ENCODE measurements at regions not wholly inside any gene's neighbourhood (a gene's known extent, or its start where the extent isn't known, plus 50 kb on each side); places are given as distances from the start of the nearest gene placed in this dataset.

- Histone ChIP-seq H3K36me3 (ENCODE audit: control insufficient read depth, insufficient read depth, low read length) (no peaks in the 10 kb centered on the region), H3K4me3 (no peak overlapping the region), H3K27ac (ENCODE audit: extremely low read depth, low read depth, low read length) (no peak overlapping the region), H3K9ac (ENCODE audit: insufficient read depth in 1 of 2, low read depth in 2 of 2, low read length in 2 of 2) (no peak overlapping the region), H3K9me1 (ENCODE audit: control insufficient read depth, insufficient read depth, low read length) (no peaks in the 10 kb centered on the region), H4K20me1 (replicated peaks; ENCODE audit: control insufficient read depth, insufficient read depth, low read length) (no peaks in the 10 kb centered on the region), H3K27me3 (ENCODE audit: control insufficient read depth in 2 of 2, insufficient read depth in 2 of 2, low read length in 2 of 2) (peaks cover 0 to 3% of the 10 kb centered on the region in 2 experiments; a peak in 1 of 5 replicates), H2AFZ (ENCODE audit: low read depth, low read length) (no peak overlapping the region), H3K4me2 (ENCODE audit: insufficient read depth, low read length) (no peak overlapping the region), H3K9me3 (replicated peaks; ENCODE audit: control insufficient read depth, insufficient read depth, low read depth, low read length) (no peaks in the 10 kb centered on the region), H3K79me2 (ENCODE audit: control insufficient read depth, insufficient read depth, low read length) (no peaks in the 10 kb centered on the region), H3K4me1 (replicated peaks in 1 of 2; ENCODE audit: control insufficient read depth in 2 of 2, insufficient read depth in 2 of 2, low read length in 2 of 2) (no peaks in the 10 kb centered on the region)
- BruUV-seq (replicated peaks): no TSS peak
- TF ChIP-seq BRCA1 (IDR thresholded peaks at IDR 0.05): no peak
- TF ChIP-seq BRCA1 (CRISPR knock-in tag; IDR thresholded peaks at IDR 0.05): no peak
- TF ChIP-seq POLR3A (IDR thresholded peaks at IDR 0.05; ENCODE audit: borderline replicate concordance, extremely low read depth, insufficient read depth, insufficient read length): no peak
- no peak for TF ChIP-seq DMBX1 (CRISPR knock-in tag; IDR thresholded peaks at IDR 0.05; ENCODE audit: borderline replicate concordance)
- TF ChIP-seq ZNF445 (CRISPR knock-in tag; IDR thresholded peaks at IDR 0.05; ENCODE audit: low read depth): no peak
- TF ChIP-seq ERF (CRISPR knock-in tag; IDR thresholded peaks at IDR 0.05): no peak
- TF ChIP-seq LEF1 (IDR thresholded peaks at IDR 0.05): no peak
- no peak for TF ChIP-seq ZNF224 (CRISPR knock-in tag; IDR thresholded peaks at IDR 0.05)
- no peak for TF ChIP-seq ARID3A (IDR thresholded peaks at IDR 0.05; ENCODE audit: borderline replicate concordance, low read depth, low read length)
- TF ChIP-seq GTF2E2 (tag; IDR thresholded peaks at IDR 0.05): no peak
- TF ChIP-seq RCOR1 (IDR thresholded peaks at IDR 0.05; ENCODE audit: borderline replicate concordance in 1 of 2, low read depth in 2 of 2, low read length in 2 of 2): no peak
- no peak for TF ChIP-seq NR2F6 (CRISPR knock-in tag; IDR thresholded peaks at IDR 0.05)
- intact Hi-C loops (cut with micrococcal nuclease): no loop called here
- CTCF ChIA-PET (ENCODE audit: low intra/inter-chr PET ratio): no interaction called here
- in situ Hi-C loops (cut with MboI): no loop called here
- DNase-seq (ENCODE audit: extremely low read depth in 1 of 4, low spot score in 3 of 4): no peak
- ATAC-seq: no peak
- POLR2A ChIA-PET: no interaction called here
- no peak for FAIRE-seq
These were observed 226.4 kb downstream of the C1orf94 start for GRCh38 chr1:34403156-34403555.

Data from K562 (cell line).